Fibroblast of lung (primary cell): ENCODE measurements at regions not wholly inside any gene's neighbourhood (a gene's known extent, or its start where the extent isn't known, plus 50 kb on each side); places are given as distances from the start of the nearest gene placed in this dataset.

Experiments used
- DNase-seq, 2 donors: peaks; one replicate each; pipeline versions ENCODE4 v3.0.0 to v3.0.0-alpha.2; 2010; ENCODE audit warnings: low read depth in 2 of 2
- H2AFZ ChIP-seq: 2 replicates; pipeline ENCODE4 v1.5.1; 2012; ENCODE audit warnings: low read length, control low read depth, inconsistent platforms
- H3K27ac ChIP-seq: 2 replicates; pipeline ENCODE4 v1.5.1; 2011; ENCODE audit warnings: low read length, control low read depth; ENCODE audit not compliant: insufficient read depth
- H3K27me3 ChIP-seq: 2 replicates; pipeline ENCODE4 v1.5.1; 2011; ENCODE audit warnings: mild to moderate bottlenecking, low read length; ENCODE audit not compliant: control insufficient read depth, insufficient read depth
- H3K36me3 ChIP-seq: 2 replicates; pipeline ENCODE4 v1.5.1; 2011; ENCODE audit warnings: low read length; ENCODE audit not compliant: control insufficient read depth, insufficient read depth
- H3K4me1 ChIP-seq: 2 replicates; pipeline ENCODE4 v1.5.1; 2011; ENCODE audit warnings: low read length; ENCODE audit not compliant: control insufficient read depth, insufficient read depth; ENCODE audit errors: extremely low read depth
- H3K4me2 ChIP-seq: 2 replicates; pipeline ENCODE4 v1.5.1; 2011; ENCODE audit warnings: low read length, control low read depth; ENCODE audit not compliant: insufficient read depth; ENCODE audit errors: extremely low read depth
- H3K4me3 ChIP-seq, 4 experiments: fragments of 200-600 bp in 1 of 4; sonication (generic) in 1 of 4; replicated peaks in 1 of 4; 2 replicates each; pipeline ENCODE4 v1.5.1; 2011 to 2016; ENCODE audit warnings: low read length in 4 of 4, low read depth in 3 of 4, mild to moderate bottlenecking in 3 of 4, control low read depth in 2 of 4, inconsistent platforms in 1 of 4, mixed read lengths in 1 of 4; ENCODE audit not compliant: insufficient read depth in 1 of 4; ENCODE audit errors: control extremely low read depth in 1 of 4
- H3K79me2 ChIP-seq: 2 replicates; pipeline ENCODE4 v1.5.1; 2012; ENCODE audit warnings: mild to moderate bottlenecking, low read length, inconsistent platforms; ENCODE audit not compliant: control insufficient read depth, insufficient read depth
- H3K9ac ChIP-seq: 2 replicates; pipeline ENCODE4 v1.5.1; 2011; ENCODE audit warnings: mild to moderate bottlenecking, low read length, control low read depth; ENCODE audit not compliant: insufficient read depth
- H3K9me3 ChIP-seq: 2 replicates; pipeline ENCODE4 v1.5.1; 2012; ENCODE audit warnings: low read depth, low read length; ENCODE audit not compliant: control insufficient read depth, insufficient read depth
- H4K20me1 ChIP-seq: 2 replicates; pipeline ENCODE4 v1.5.1; 2011; ENCODE audit warnings: low read length; ENCODE audit not compliant: control insufficient read depth, insufficient read depth; ENCODE audit errors: extremely low read depth
- EZH2 ChIP-seq: IDR thresholded peaks from 2 replicates; pipeline ENCODE4 v1.5.1; 2012; ENCODE audit warnings: low read length, control low read depth, mild to moderate bottlenecking; ENCODE audit errors: missing control alignments
- TF ChIP-seq, protein P1 (sequence below), 2 donors: IDR thresholded peaks in 1 of 2; conservative IDR thresholded peaks in 1 of 2; 1 replicate in 1 of 2; 2 replicates in 1 of 2; pipeline ENCODE4 v1.5.1; 2011 to 2012; ENCODE audit warnings: low read length in 2 of 2, control low read depth in 1 of 2, inconsistent platforms in 1 of 2, low read depth in 1 of 2, mild to moderate bottlenecking in 1 of 2

- Histone ChIP-seq H2AFZ (no peak overlapping the region), H4K20me1 (no peaks in the 10 kb centered on the region), H3K4me3 (no peak overlapping the region), H3K27ac (no peak overlapping the region), H3K4me2 (no peak overlapping the region), H3K9ac (no peak overlapping the region), H3K79me2 (no peaks in the 10 kb centered on the region), H3K27me3 (no peaks in the 10 kb centered on the region), H3K4me1 (no peaks in the 10 kb centered on the region), H3K9me3 (no peaks in the 10 kb centered on the region), H3K36me3 (no peaks in the 10 kb centered on the region)
- no peak for TF ChIP-seq EZH2
- TF ChIP-seq, protein P1, sequence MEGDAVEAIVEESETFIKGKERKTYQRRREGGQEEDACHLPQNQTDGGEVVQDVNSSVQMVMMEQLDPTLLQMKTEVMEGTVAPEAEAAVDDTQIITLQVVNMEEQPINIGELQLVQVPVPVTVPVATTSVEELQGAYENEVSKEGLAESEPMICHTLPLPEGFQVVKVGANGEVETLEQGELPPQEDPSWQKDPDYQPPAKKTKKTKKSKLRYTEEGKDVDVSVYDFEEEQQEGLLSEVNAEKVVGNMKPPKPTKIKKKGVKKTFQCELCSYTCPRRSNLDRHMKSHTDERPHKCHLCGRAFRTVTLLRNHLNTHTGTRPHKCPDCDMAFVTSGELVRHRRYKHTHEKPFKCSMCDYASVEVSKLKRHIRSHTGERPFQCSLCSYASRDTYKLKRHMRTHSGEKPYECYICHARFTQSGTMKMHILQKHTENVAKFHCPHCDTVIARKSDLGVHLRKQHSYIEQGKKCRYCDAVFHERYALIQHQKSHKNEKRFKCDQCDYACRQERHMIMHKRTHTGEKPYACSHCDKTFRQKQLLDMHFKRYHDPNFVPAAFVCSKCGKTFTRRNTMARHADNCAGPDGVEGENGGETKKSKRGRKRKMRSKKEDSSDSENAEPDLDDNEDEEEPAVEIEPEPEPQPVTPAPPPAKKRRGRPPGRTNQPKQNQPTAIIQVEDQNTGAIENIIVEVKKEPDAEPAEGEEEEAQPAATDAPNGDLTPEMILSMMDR (conservative IDR thresholded peaks at IDR 0.05 in 1 of 2, IDR thresholded peaks at IDR 0.05 in 1 of 2; ENCODE audit: low read depth in 1 of 2, low read length in 2 of 2), result no peak
- DNase-seq, result no peak
These were observed 108.2 kb upstream of the CWC22 start for GRCh38 chr2:180115269-180115668.

GRCh38 chr2:180111901-180112300 lies 104.8 kb upstream of the CWC22 start:
- TF ChIP-seq, protein P1 (conservative IDR thresholded peaks at IDR 0.05 in 1 of 2, IDR thresholded peaks at IDR 0.05 in 1 of 2; ENCODE audit: low read depth in 1 of 2, low read length in 2 of 2), result no peak
- no peak for TF ChIP-seq EZH2
- Histone ChIP-seq H3K79me2 (no peaks in the 10 kb centered on the region), H4K20me1 (no peaks in the 10 kb centered on the region), H3K4me1 (no peaks in the 10 kb centered on the region), H3K4me2 (no peak overlapping the region), H3K27ac (no peak overlapping the region), H3K4me3 (no peak overlapping the region), H3K27me3 (no peaks in the 10 kb centered on the region), H3K36me3 (no peaks in the 10 kb centered on the region), H3K9me3 (no peaks in the 10 kb centered on the region), H2AFZ (no peak overlapping the region), H3K9ac (no peak overlapping the region)
- DNase-seq, result no peak

GRCh38 chr2:180110469-180110868 lies 103.4 kb upstream of the CWC22 start:
- Histone ChIP-seq H3K36me3 (no peaks in the 10 kb centered on the region), H4K20me1 (no peaks in the 10 kb centered on the region), H3K27ac (no peak overlapping the region), H3K9me3 (no peaks in the 10 kb centered on the region), H3K4me3 (no peak overlapping the region), H2AFZ (no peak overlapping the region), H3K27me3 (no peaks in the 10 kb centered on the region), H3K9ac (no peak overlapping the region), H3K4me1 (no peaks in the 10 kb centered on the region), H3K79me2 (no peaks in the 10 kb centered on the region), H3K4me2 (no peak overlapping the region)
- TF ChIP-seq, protein P1 (conservative IDR thresholded peaks at IDR 0.05 in 1 of 2, IDR thresholded peaks at IDR 0.05 in 1 of 2; ENCODE audit: low read depth in 1 of 2, low read length in 2 of 2), result no peak
- TF ChIP-seq EZH2, result no peak
- DNase-seq, result no peak
